HepG2 (cell line): ENCODE measurements at regions not wholly inside any gene's neighbourhood (a gene's known extent, or its start where the extent isn't known, plus 50 kb on each side); places are given as distances from the start of the nearest gene placed in this dataset.
A peak's percentile ranks its signal among the peaks of the same experiment; 100 is the strongest.

Experiments
- ATAC-seq: fragments of 200-7000 bp; cut with Tn5 transposase; 3 replicates; pipeline ENCODE4 v1.9.1; 2020; ENCODE audit warnings: mild to moderate bottlenecking, moderate library complexity
- BruUV-seq: library from RNA; stranded (reverse); fragments of 400-500 nt; replicated peaks from 2 replicates; lab custom pipeline; 2021; lab: Mats Ljungman, UMichigan
- CTCF ChIA-PET: fragments of 300-600 bp; formaldehyde crosslinking; extraction: SDS; loops from one replicate; lab custom pipeline; 2021; ENCODE audit warnings: low total read pairs, inconsistent platforms, low intra/inter-chr PET ratio; lab: Yijun Ruan, JAX
- POLR2A ChIA-PET: fragments of 350-600 bp; sonication (Branson Sonifier 250); formaldehyde crosslinking; loops from one replicate; lab custom pipeline; 2020; ENCODE audit warnings: antibody characterized with exemption, inconsistent platforms; lab: Yijun Ruan, JAX
- DNase-seq: peaks from one replicate; pipeline ENCODE4 v3.0.0-alpha.2; 2015; ENCODE audit warnings: low spot score
- FAIRE-seq: peaks from 3 replicates; lab custom pipeline; 2011; peaks lifted over from hg19 to GRCh38; lab: Jason Lieb, UNC
- H2AFZ ChIP-seq: one replicate; pipeline ENCODE4 v1.6.1; 2011; ENCODE audit warnings: low read length, inconsistent platforms
- H3K27ac ChIP-seq: fragments of 300-600 bp; 3 replicates; pipeline ENCODE4 v1.8.0; 2011; ENCODE audit warnings: mixed run types, mild to moderate bottlenecking, mixed read lengths, low read length, inconsistent platforms; ENCODE audit not compliant: insufficient read depth; ENCODE audit errors: extremely low read length
- H3K27me3 ChIP-seq, 2 experiments: fragments of 200-600 bp in 1 of 2; 2 replicates in 1 of 2; 3 replicates in 1 of 2; pipeline versions ENCODE4 v1.6.0 to v1.8.0; 2011; ENCODE audit warnings: low read length in 2 of 2, mild to moderate bottlenecking in 2 of 2, moderate library complexity in 2 of 2, inconsistent platforms in 1 of 2; ENCODE audit not compliant: insufficient read depth in 2 of 2, control insufficient read depth in 1 of 2
- H3K36me3 ChIP-seq, 2 experiments: fragments of 200-600 bp in 1 of 2; replicated peaks in 1 of 2; 2 replicates in 1 of 2; 3 replicates in 1 of 2; pipeline versions ENCODE4 v1.5.1 to v1.8.0; 2011; ENCODE audit warnings: low read length in 2 of 2, inconsistent platforms in 1 of 2; ENCODE audit not compliant: insufficient read depth in 2 of 2, control insufficient read depth in 1 of 2
- H3K4me1 ChIP-seq: 2 replicates; pipeline ENCODE4 v1.5.1; 2012; ENCODE audit warnings: low read length, inconsistent platforms; ENCODE audit not compliant: insufficient read depth
- H3K4me2 ChIP-seq: 2 replicates; pipeline ENCODE4 v1.6.0; 2011; ENCODE audit warnings: low read depth, low read length, inconsistent platforms
- H3K4me3 ChIP-seq, 3 experiments: fragments of 200-600 bp in 1 of 3; sonication (generic), shearing (Covaris generic) in 1 of 3; replicated peaks in 1 of 3; 2 replicates each; pipeline ENCODE4 v1.5.1; 2011 to 2016; ENCODE audit warnings: low read length in 3 of 3, inconsistent platforms in 2 of 3, low read depth in 2 of 3, mild to moderate bottlenecking in 2 of 3, control low read depth in 1 of 3, mixed read lengths in 1 of 3; ENCODE audit not compliant: insufficient read depth in 1 of 3
- H3K79me2 ChIP-seq: one replicate; pipeline ENCODE4 v1.6.1; 2011; ENCODE audit warnings: low read length, inconsistent platforms; ENCODE audit not compliant: insufficient read depth
- H3K9ac ChIP-seq: 2 replicates; pipeline ENCODE4 v1.6.0; 2011; ENCODE audit warnings: mild to moderate bottlenecking, low read depth, low read length, inconsistent platforms; ENCODE audit not compliant: insufficient read depth
- H3K9me3 ChIP-seq: 2 replicates; pipeline ENCODE4 v1.5.1; 2012; ENCODE audit warnings: mild to moderate bottlenecking, low read length
- H4K20me1 ChIP-seq: 2 replicates; pipeline ENCODE4 v1.6.0; 2011; ENCODE audit warnings: inconsistent platforms, mild to moderate bottlenecking, low read length, moderate library complexity; ENCODE audit not compliant: insufficient read depth
- DMAP1 ChIP-seq: IDR thresholded peaks from 2 replicates; pipeline ENCODE4 v1.6.1; 2016
- EP300 ChIP-seq, 3 experiments: sonication (generic) in 1 of 3; formaldehyde crosslinking in 1 of 3; IDR thresholded peaks; 2 replicates each; pipeline versions ENCODE4 v1.5.1 to v1.6.1; 2011 to 2020; ENCODE audit warnings: low read depth in 2 of 3, low read length in 2 of 3, borderline replicate concordance in 1 of 3, improper control_type of control experiment in 1 of 3, mild to moderate bottlenecking in 1 of 3, missing genetic modification reagents in 1 of 3, moderate library complexity in 1 of 3
- FOXK2 ChIP-seq: fragments of 450-650 bp; IDR thresholded peaks from 2 replicates; pipeline ENCODE4 v1.6.1; 2016
- FOXP1 ChIP-seq, 2 experiments: fragments of 450-650 bp in 1 of 2; IDR thresholded peaks; 2 replicates each; pipeline ENCODE4 v1.6.1; 2017 to 2018; ENCODE audit warnings: antibody characterized with exemption in 1 of 2
- HNF4A ChIP-seq: sonication (generic); formaldehyde crosslinking; IDR thresholded peaks from 2 replicates; pipeline ENCODE4 v1.4.0; 2020; ENCODE audit warnings: missing genetic modification reagents
- KDM5A ChIP-seq: fragments of 200-600 bp; sonication (generic); IDR thresholded peaks from 2 replicates; pipeline ENCODE4 v1.7.0; 2018; ENCODE audit warnings: antibody characterized with exemption, mild to moderate bottlenecking, low read length, borderline replicate concordance
- MAFF ChIP-seq: IDR thresholded peaks from 2 replicates; pipeline ENCODE4 v1.6.1; 2011; ENCODE audit warnings: low read depth, low read length, improper control_type of control experiment
- ONECUT2 ChIP-seq: sonication (generic); formaldehyde crosslinking; IDR thresholded peaks from 2 replicates; pipeline ENCODE4 v1.4.0; 2020; ENCODE audit warnings: missing genetic modification reagents
- PHB2 ChIP-seq: fragments of 450-650 bp; IDR thresholded peaks from 2 replicates; pipeline ENCODE4 v1.6.1; 2018; ENCODE audit not compliant: partially characterized antibody
- POGZ ChIP-seq: sonication (generic); formaldehyde crosslinking; IDR thresholded peaks from 2 replicates; pipeline ENCODE4 v1.4.0; 2020; ENCODE audit warnings: mild to moderate bottlenecking, missing genetic modification reagents
- RFXANK ChIP-seq: IDR thresholded peaks from 2 replicates; pipeline ENCODE4 v1.6.1; 2016
- ZNF296 ChIP-seq: sonication (generic); formaldehyde crosslinking; conservative IDR thresholded peaks from 2 replicates; pipeline ENCODE4 v1.5.0; 2020; ENCODE audit warnings: mild to moderate bottlenecking, missing genetic modification reagents
- ZNF451 ChIP-seq: sonication (generic); formaldehyde crosslinking; IDR thresholded peaks from 2 replicates; pipeline ENCODE4 v1.5.0; 2020; ENCODE audit warnings: mild to moderate bottlenecking, missing genetic modification reagents
- ZNF772 ChIP-seq: sonication (generic); formaldehyde crosslinking; IDR thresholded peaks from 2 replicates; pipeline ENCODE4 v1.5.0; 2020; ENCODE audit warnings: mild to moderate bottlenecking, missing genetic modification reagents
- ZSCAN20 ChIP-seq: sonication (generic); formaldehyde crosslinking; IDR thresholded peaks from 2 replicates; pipeline ENCODE4 v1.4.0; 2020; ENCODE audit warnings: missing genetic modification reagents, mild to moderate bottlenecking, borderline replicate concordance
- WGBS: methylation state at CpG from one replicate; pipeline ENCODE4 v1.1.6; 2017; ENCODE audit warnings: low lambda C conversion rate; 5-methylcytosine and 5-hydroxymethylcytosine counted together
- in situ Hi-C: cut with HindIII; loops from 2 replicates; pipeline ENCODE4 v1.10.0; 2017; ENCODE audit warnings: low pct_unique_long_range_greater_than_20kb; ENCODE audit not compliant: extremely low pct_ligation_motif_present
- intact Hi-C: fragments of 100-400 bp; cut with micrococcal nuclease; formaldehyde crosslinking; loops from one replicate; pipeline ENCODE4 v1.10.0; 2022; ENCODE audit not compliant: unreplicated experiment
- TF ChIP-seq, protein P1 (sequence below): IDR thresholded peaks from 2 replicates; pipeline ENCODE4 v1.4.0; 2020; ENCODE audit warnings: mild to moderate bottlenecking, missing genetic modification reagents
- TF ChIP-seq, protein P2 (sequence below): sonication (generic); formaldehyde crosslinking; IDR thresholded peaks from 2 replicates; pipeline ENCODE4 v1.4.0; 2020; ENCODE audit warnings: missing genetic modification reagents, borderline replicate concordance

DNA sequence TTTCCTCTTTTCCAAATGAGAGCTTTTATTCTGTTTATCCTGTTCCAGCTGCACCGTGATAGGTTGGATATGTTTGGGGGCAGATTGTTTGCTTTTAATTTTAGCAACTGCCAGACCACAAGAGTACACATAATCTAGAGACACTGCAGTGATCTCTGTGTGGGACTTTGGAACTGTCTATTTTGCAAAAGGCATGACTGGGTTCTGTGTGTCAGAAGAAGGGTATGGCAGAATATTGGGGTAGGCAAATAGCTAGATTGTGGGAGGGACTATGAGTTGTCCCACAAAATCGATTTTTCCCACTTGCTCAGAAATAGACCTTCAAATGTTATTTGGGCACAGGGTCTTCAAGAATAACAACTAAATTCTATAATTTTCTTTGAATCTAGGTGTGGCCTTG is 275.9 kb upstream of the KITLG start:
- no peaks in the 10 kb centered on the region for H3K79me2 ChIP-seq
- H3K4me1 ChIP-seq: peaks cover 32% of the 10 kb centered on the region
- no peak overlapping the region for H2AFZ ChIP-seq
- H3K27ac ChIP-seq: no peak overlapping the region
- H3K9ac ChIP-seq: no peak overlapping the region
- H3K4me2 ChIP-seq: peak overlapping the region; percentile 51
- in situ Hi-C loops: no loop called here
- intact Hi-C loops: loop anchor here (5.0 kb wide), 1 partner anchor 136 kb away; no protein-coding TSS in a partner anchor
- no TSS peak for BruUV-seq
- no peaks in the 10 kb centered on the region for H3K36me3 ChIP-seq
- ChIA-PET CTCF (no interaction called here), POLR2A (no interaction called here)
- no peaks in the 10 kb centered on the region for H4K20me1 ChIP-seq
- H3K27me3 ChIP-seq: no peaks in the 10 kb centered on the region
- no peak for FAIRE-seq
- ATAC-seq: peak; percentile 98
- no peaks in the 10 kb centered on the region for H3K9me3 ChIP-seq
- peak; percentile 84 for DNase-seq
- 5% methylated on average over 2 of the region's 2 CpGs for WGBS
- H3K4me3 ChIP-seq: no peak overlapping the region
- TF ChIP-seq ZSCAN20 (CRISPR knock-in tag) (no peak), MAFF (0 out of 2 replicates have a peak, but pooled peaks have one; percentile 35), RFXANK (CRISPR knock-in tag) (no peak), FOXP1 (IDR thresholded peaks at IDR 0.05) (no peak), FOXP1 (CRISPR knock-in tag; IDR thresholded peaks at IDR 0.05) (peak; percentile 40; the same call in 1 of the 2 replicates), PHB2 (no peak), FOXK2 (no peak), ZNF296 (CRISPR knock-in tag) (no peak), DMAP1 (CRISPR knock-in tag) (no peak), ONECUT2 (CRISPR knock-in tag) (peak; percentile 75), HNF4A (CRISPR knock-in tag) (peak; percentile 63; the same call in 1 of the 2 replicates), EP300 (IDR thresholded peaks at IDR 0.05; ENCODE audit: low read depth in 2 of 2, low read length in 2 of 2) (peak in 1 of 2 experiments; percentile 38; a peak in 1 of 4 replicates), EP300 (CRISPR knock-in tag; IDR thresholded peaks at IDR 0.05; ENCODE audit: borderline replicate concordance) (no peak), ZNF772 (peak; percentile 52; the same call in 1 of the 2 replicates), KDM5A (no peak), ZNF451 (no peak), POGZ (CRISPR knock-in tag) (peak; percentile 48; the same call in 1 of the 2 replicates)
- TF ChIP-seq, protein P1, sequence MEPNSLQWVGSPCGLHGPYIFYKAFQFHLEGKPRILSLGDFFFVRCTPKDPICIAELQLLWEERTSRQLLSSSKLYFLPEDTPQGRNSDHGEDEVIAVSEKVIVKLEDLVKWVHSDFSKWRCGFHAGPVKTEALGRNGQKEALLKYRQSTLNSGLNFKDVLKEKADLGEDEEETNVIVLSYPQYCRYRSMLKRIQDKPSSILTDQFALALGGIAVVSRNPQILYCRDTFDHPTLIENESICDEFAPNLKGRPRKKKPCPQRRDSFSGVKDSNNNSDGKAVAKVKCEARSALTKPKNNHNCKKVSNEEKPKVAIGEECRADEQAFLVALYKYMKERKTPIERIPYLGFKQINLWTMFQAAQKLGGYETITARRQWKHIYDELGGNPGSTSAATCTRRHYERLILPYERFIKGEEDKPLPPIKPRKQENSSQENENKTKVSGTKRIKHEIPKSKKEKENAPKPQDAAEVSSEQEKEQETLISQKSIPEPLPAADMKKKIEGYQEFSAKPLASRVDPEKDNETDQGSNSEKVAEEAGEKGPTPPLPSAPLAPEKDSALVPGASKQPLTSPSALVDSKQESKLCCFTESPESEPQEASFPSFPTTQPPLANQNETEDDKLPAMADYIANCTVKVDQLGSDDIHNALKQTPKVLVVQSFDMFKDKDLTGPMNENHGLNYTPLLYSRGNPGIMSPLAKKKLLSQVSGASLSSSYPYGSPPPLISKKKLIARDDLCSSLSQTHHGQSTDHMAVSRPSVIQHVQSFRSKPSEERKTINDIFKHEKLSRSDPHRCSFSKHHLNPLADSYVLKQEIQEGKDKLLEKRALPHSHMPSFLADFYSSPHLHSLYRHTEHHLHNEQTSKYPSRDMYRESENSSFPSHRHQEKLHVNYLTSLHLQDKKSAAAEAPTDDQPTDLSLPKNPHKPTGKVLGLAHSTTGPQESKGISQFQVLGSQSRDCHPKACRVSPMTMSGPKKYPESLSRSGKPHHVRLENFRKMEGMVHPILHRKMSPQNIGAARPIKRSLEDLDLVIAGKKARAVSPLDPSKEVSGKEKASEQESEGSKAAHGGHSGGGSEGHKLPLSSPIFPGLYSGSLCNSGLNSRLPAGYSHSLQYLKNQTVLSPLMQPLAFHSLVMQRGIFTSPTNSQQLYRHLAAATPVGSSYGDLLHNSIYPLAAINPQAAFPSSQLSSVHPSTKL: peak; percentile 41
- TF ChIP-seq, protein P2, sequence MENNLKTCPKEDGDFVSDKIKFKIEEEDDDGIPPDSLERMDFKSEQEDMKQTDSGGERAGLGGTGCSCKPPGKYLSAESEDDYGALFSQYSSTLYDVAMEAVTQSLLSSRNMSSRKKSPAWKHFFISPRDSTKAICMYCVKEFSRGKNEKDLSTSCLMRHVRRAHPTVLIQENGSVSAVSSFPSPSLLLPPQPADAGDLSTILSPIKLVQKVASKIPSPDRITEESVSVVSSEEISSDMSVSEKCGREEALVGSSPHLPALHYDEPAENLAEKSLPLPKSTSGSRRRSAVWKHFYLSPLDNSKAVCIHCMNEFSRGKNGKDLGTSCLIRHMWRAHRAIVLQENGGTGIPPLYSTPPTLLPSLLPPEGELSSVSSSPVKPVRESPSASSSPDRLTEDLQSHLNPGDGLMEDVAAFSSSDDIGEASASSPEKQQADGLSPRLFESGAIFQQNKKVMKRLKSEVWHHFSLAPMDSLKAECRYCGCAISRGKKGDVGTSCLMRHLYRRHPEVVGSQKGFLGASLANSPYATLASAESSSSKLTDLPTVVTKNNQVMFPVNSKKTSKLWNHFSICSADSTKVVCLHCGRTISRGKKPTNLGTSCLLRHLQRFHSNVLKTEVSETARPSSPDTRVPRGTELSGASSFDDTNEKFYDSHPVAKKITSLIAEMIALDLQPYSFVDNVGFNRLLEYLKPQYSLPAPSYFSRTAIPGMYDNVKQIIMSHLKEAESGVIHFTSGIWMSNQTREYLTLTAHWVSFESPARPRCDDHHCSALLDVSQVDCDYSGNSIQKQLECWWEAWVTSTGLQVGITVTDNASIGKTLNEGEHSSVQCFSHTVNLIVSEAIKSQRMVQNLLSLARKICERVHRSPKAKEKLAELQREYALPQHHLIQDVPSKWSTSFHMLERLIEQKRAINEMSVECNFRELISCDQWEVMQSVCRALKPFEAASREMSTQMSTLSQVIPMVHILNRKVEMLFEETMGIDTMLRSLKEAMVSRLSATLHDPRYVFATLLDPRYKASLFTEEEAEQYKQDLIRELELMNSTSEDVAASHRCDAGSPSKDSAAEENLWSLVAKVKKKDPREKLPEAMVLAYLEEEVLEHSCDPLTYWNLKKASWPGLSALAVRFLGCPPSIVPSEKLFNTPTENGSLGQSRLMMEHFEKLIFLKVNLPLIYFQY (CRISPR knock-in tag): no peak
